IMR-90 (cell line): ENCODE measurements at regions not wholly inside any gene's neighbourhood (a gene's known extent, or its start where the extent isn't known, plus 50 kb on each side); places are given as distances from the start of the nearest gene placed in this dataset.

Experiments used
- ATAC-seq: fragments of 200-7000 bp; cut with Tn5 transposase; 2 replicates; pipeline ENCODE4 v1.9.1; 2020; ENCODE audit warnings: low read depth, mild to moderate bottlenecking, moderate library complexity
- BruUV-seq: library from RNA; stranded (reverse); fragments of 400-500 nt; replicated peaks from 2 replicates; lab custom pipeline; 2021; lab: Mats Ljungman, UMichigan
- CTCF ChIA-PET: fragments of 300-600 bp; formaldehyde crosslinking; extraction: SDS; loops from one replicate; lab custom pipeline; 2021; ENCODE audit warnings: antibody characterized with exemption; lab: Yijun Ruan, JAX
- POLR2A ChIA-PET: fragments of 300-600 bp; sonication (Branson Sonifier 250); formaldehyde crosslinking; loops from one replicate; lab custom pipeline; 2022; ENCODE audit warnings: antibody characterized with exemption; ENCODE audit not compliant: unreplicated experiment; lab: Charles Lee
- DNase-seq: peaks from one replicate; pipeline ENCODE4 v3.0.0; 2013
- H2AFZ ChIP-seq: replicated peaks from 2 replicates; pipeline ENCODE3; 2013; ENCODE audit warnings: low read length, mild to moderate bottlenecking; ENCODE audit not compliant: poor library complexity
- H2AK5ac ChIP-seq: 2 replicates; pipeline ENCODE4 v1.6.1; 2013; ENCODE audit warnings: low read depth, low read length, inconsistent platforms
- H2AK9ac ChIP-seq: replicated peaks from 2 replicates; pipeline ENCODE3; 2013; ENCODE audit warnings: mild to moderate bottlenecking, low read depth, low read length, moderate library complexity; ENCODE audit not compliant: poor library complexity
- H2BK120ac ChIP-seq: 2 replicates; pipeline ENCODE4 v1.6.1; 2013; ENCODE audit warnings: low read depth, low read length, inconsistent platforms
- H2BK15ac ChIP-seq: 3 replicates; pipeline ENCODE4 v1.6.1; 2013; ENCODE audit warnings: low read depth, low read length, inconsistent platforms
- H2BK20ac ChIP-seq: 2 replicates; pipeline ENCODE4 v1.6.1; 2013; ENCODE audit warnings: low read depth, mild to moderate bottlenecking, inconsistent platforms, low read length, moderate library complexity
- H2BK5ac ChIP-seq: 2 replicates; pipeline ENCODE4 v1.6.1; 2013; ENCODE audit warnings: mild to moderate bottlenecking, low read depth, low read length, inconsistent platforms; ENCODE audit not compliant: poor library complexity, severe bottlenecking
- H3K14ac ChIP-seq: replicated peaks from 2 replicates; pipeline ENCODE4 v1.6.1; 2013; ENCODE audit warnings: low read depth, low read length, inconsistent platforms
- H3K18ac ChIP-seq: 2 replicates; pipeline ENCODE4 v1.6.1; 2013; ENCODE audit warnings: low read depth, low read length, control low read depth
- H3K23ac ChIP-seq: 2 replicates; pipeline ENCODE4 v1.6.1; 2013; ENCODE audit warnings: low read depth, low read length, inconsistent platforms
- H3K27ac ChIP-seq: 2 replicates; pipeline ENCODE4 v1.5.1; 2013; ENCODE audit warnings: mild to moderate bottlenecking, control low read depth, low read length; ENCODE audit not compliant: insufficient read depth
- H3K27me3 ChIP-seq: 2 replicates; pipeline ENCODE4 v1.6.1; 2013; ENCODE audit warnings: low read length; ENCODE audit not compliant: control insufficient read depth, insufficient read depth
- H3K36me3 ChIP-seq: 2 replicates; pipeline ENCODE4 v1.6.1; 2013; ENCODE audit warnings: low read length, mixed read lengths; ENCODE audit not compliant: control insufficient read depth, insufficient read depth
- H3K4ac ChIP-seq: 2 replicates; pipeline ENCODE4 v1.6.1; 2013; ENCODE audit warnings: low read depth, low read length, inconsistent platforms
- H3K4me1 ChIP-seq: 2 replicates; pipeline ENCODE4 v1.6.1; 2013; ENCODE audit warnings: low read length, mixed read lengths; ENCODE audit not compliant: control insufficient read depth, insufficient read depth
- H3K4me2 ChIP-seq: 2 replicates; pipeline ENCODE4 v1.6.1; 2013; ENCODE audit warnings: low read depth, mild to moderate bottlenecking, control low read depth, low read length, moderate library complexity
- H3K4me3 ChIP-seq: 2 replicates; pipeline ENCODE4 v1.5.1; 2013; ENCODE audit warnings: low read depth, mild to moderate bottlenecking, control low read depth, low read length, moderate library complexity; ENCODE audit not compliant: insufficient read depth
- H3K56ac ChIP-seq: 2 replicates; pipeline ENCODE4 v1.6.1; 2013; ENCODE audit warnings: low read length, inconsistent platforms; ENCODE audit not compliant: insufficient read depth; ENCODE audit errors: extremely low read depth
- H3K79me1 ChIP-seq, 2 experiments: 2 replicates each; pipeline ENCODE4 v1.6.1; 2013; ENCODE audit warnings: low read length in 2 of 2, inconsistent platforms in 1 of 2, low read depth in 1 of 2
- H3K9ac ChIP-seq: 2 replicates; pipeline ENCODE4 v1.6.1; 2013; ENCODE audit warnings: low read depth, low read length, control low read depth
- H3K9me1 ChIP-seq: 2 replicates; pipeline ENCODE4 v1.6.1; 2013; ENCODE audit warnings: low read length, inconsistent platforms; ENCODE audit not compliant: insufficient read depth
- H3K9me3 ChIP-seq: 2 replicates; pipeline ENCODE4 v1.6.1; 2013; ENCODE audit warnings: low read length; ENCODE audit not compliant: control insufficient read depth, insufficient read depth
- H4K20me1 ChIP-seq: 2 replicates; pipeline ENCODE4 v1.6.1; 2013; ENCODE audit warnings: low read length, inconsistent platforms; ENCODE audit not compliant: insufficient read depth
- H4K5ac ChIP-seq: 2 replicates; pipeline ENCODE4 v1.6.1; 2013; ENCODE audit warnings: mild to moderate bottlenecking, low read depth, low read length, control low read depth
- H4K8ac ChIP-seq, 2 experiments: 2 replicates each; pipeline ENCODE4 v1.6.1; 2013; ENCODE audit warnings: low read depth in 2 of 2, low read length in 2 of 2, control low read depth in 1 of 2, inconsistent platforms in 1 of 2
- H4K91ac ChIP-seq: 2 replicates; pipeline ENCODE4 v1.6.1; 2013; ENCODE audit warnings: low read depth, low read length, inconsistent platforms; ENCODE audit not compliant: insufficient read depth
- CEBPB ChIP-seq: IDR thresholded peaks from 2 replicates; pipeline ENCODE4 v1.6.1; 2012; ENCODE audit warnings: low read depth, low read length, improper control_type of control experiment
- RFX5 ChIP-seq: IDR thresholded peaks from 2 replicates; pipeline ENCODE4 v1.8.0; 2012; ENCODE audit warnings: low read depth, mild to moderate bottlenecking, low read length, moderate library complexity
- WGBS, 2 experiments: methylation state at CpG; one replicate each; pipeline versions ENCODE4 v1.1.5 to v1.1.7; 2013; ENCODE audit warnings: missing lambda C conversion rate in 2 of 2; ENCODE audit not compliant: insufficient read length in 1 of 2; ENCODE audit errors: extremely low coverage in 2 of 2; 5-methylcytosine and 5-hydroxymethylcytosine counted together
- dilution Hi-C: fragments of 300-500 bp; cut with HindIII; formaldehyde crosslinking; loops from one replicate; pipeline ENCODE4 v1.14.3; 2018; ENCODE audit warnings: low sequenced_read_pairs; ENCODE audit not compliant: unreplicated experiment
- in situ Hi-C: fragments of 300-500 bp; cut with MboI; formaldehyde crosslinking; loops from 3 replicates; pipeline ENCODE4 v1.14.3; 2019; ENCODE audit warnings: low sequenced_read_pairs, inconsistent platforms, mixed read lengths
- intact Hi-C: fragments of 100-400 bp; cut with micrococcal nuclease; formaldehyde crosslinking; loops from 2 replicates; pipeline ENCODE4 v1.10.0; 2022

- no peak overlapping the region for H3K9ac ChIP-seq
- no TSS peak for BruUV-seq
- H2AK9ac ChIP-seq = no peak overlapping the region
- H3K4me1 ChIP-seq = no peaks in the 10 kb centered on the region; the same call in 1 of the 2 replicates
- TF ChIP-seq CEBPB (no peak), RFX5 (no peak)
- H3K14ac ChIP-seq = no peak overlapping the region
- H3K4me2 ChIP-seq = no peak overlapping the region
- dilution Hi-C loops = no loop called here
- H2BK5ac ChIP-seq = no peak overlapping the region
- no peak overlapping the region for H2BK120ac ChIP-seq
- H3K4me3 ChIP-seq = no peak overlapping the region
- CTCF ChIA-PET = interaction anchor here (1.3 kb wide), 1 partner anchor 11 kb away, joined by 3 read pairs; no protein-coding TSS in a partner anchor
- H3K36me3 ChIP-seq = no peaks in the 10 kb centered on the region
- no peak overlapping the region for H3K56ac ChIP-seq
- H3K27me3 ChIP-seq = no peaks in the 10 kb centered on the region
- no peak overlapping the region for H4K5ac ChIP-seq
- in situ Hi-C loops = no loop called here
- H3K9me1 ChIP-seq = no peaks in the 10 kb centered on the region
- no peak overlapping the region for H3K4ac ChIP-seq
- no peaks in the 10 kb centered on the region for H3K79me1 ChIP-seq
- no peak overlapping the region for H4K8ac ChIP-seq
- no peak overlapping the region for H3K27ac ChIP-seq
- H4K20me1 ChIP-seq = no peaks in the 10 kb centered on the region
- H3K23ac ChIP-seq = no peak overlapping the region
- H2AFZ ChIP-seq = no peak overlapping the region
- H3K9me3 ChIP-seq = no peaks in the 10 kb centered on the region
- intact Hi-C loops = no loop called here
- WGBS, 2 experiments = no CpG with 5 or more reads among the region's 5 CpGs
- H4K91ac ChIP-seq = no peak overlapping the region
- H3K18ac ChIP-seq = no peak overlapping the region
- DNase-seq (peak; percentile 27), ATAC-seq (peak; percentile 72)
- no peak overlapping the region for H2BK20ac ChIP-seq
- H2AK5ac ChIP-seq = no peak overlapping the region
- no peak overlapping the region for H2BK15ac ChIP-seq
- POLR2A ChIA-PET = no interaction called here
Measured at GRCh38 chr1:78437396-78437795, 53.4 kb upstream of the PTGFR start.
